HT-29 (cell line): ENCODE measurements at regions not wholly inside any gene's neighbourhood (a gene's known extent, or its start where the extent isn't known, plus 50 kb on each side); places are given as distances from the start of the nearest gene placed in this dataset.

Source experiments
- DNase-seq: peaks from one replicate; pipeline ENCODE4 v3.0.0-alpha.2; 2015; ENCODE audit warnings: low spot score

DNA sequence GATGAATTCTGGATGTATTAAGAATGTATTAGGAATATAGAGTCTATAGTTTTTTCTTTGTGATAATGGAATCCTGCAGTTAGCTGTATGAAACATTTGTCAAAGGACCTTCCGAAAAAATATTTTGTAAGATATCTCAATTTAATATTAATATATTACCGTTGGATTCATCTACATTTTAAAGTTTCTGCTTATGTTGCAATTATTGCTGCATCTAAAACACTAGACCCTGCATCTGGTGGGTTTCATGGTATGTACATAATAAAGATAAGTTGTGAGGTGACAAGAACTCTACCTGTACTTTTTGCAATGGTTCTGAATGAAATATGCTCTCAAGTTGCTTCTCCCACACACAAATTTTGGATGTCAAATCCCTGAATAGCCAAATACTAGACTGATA is 565.9 kb upstream of the FBXO33 start:
- DNase-seq: no peak

DNA sequence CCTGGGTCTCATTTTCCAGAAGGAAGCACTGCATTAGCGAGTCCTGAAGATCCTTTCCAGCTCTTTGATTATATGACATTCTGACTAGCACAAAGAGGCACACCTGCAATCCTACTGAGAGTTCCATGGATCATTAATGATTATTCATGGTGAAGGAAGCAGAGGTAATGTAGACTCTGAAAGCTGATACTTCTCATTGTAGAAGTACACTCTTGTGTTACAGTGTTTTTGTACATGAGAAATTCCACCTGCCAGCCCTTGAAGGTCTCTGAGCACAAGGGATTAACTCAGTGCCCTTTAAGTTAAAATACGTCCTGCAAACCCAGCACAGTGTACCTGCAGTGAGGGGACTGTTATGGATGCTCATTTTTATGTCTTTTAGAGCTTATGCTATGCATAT is 558.8 kb upstream of the FBXO33 start:
- no peak for DNase-seq

DNA sequence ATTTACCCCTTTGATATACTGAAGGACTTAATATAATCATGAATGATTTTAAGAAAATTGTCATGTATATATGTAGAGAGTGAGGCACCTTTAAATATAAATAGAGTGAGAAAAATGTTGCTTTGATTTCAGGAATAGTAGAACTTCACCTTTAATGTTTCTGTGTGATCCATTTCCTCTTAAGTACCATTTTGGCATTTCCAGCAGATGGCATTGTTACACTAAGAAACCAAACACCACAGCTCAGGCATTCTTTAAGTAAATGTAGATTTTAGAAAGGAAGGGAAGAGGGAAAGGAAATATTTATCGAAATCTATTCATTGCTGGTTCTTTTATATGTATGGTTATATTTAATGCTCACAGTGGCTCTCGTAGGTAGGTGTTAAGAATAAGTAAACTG is 556.7 kb upstream of the FBXO33 start:
- DNase-seq: peak; percentile 38

DNA sequence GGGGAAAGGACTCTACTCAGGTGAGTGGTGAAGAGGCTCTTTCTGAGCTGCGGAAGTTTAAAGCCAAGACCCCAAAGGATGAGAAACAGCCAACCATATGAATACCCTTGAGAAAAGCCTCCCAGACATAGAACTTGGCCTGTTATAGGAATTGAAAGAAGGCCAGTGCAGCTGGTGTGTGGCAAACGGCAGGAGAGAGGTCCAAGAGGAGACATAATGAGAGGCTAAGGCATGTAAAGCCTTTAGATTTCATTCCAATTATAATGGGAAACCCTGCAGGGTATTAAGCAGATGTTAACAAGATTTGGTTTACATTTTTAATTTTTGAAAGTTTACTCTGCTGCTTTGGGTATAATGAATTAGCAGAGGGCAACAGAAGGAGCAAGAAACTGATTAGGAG is 552.1 kb upstream of the FBXO33 start:
- no peak for DNase-seq

DNA sequence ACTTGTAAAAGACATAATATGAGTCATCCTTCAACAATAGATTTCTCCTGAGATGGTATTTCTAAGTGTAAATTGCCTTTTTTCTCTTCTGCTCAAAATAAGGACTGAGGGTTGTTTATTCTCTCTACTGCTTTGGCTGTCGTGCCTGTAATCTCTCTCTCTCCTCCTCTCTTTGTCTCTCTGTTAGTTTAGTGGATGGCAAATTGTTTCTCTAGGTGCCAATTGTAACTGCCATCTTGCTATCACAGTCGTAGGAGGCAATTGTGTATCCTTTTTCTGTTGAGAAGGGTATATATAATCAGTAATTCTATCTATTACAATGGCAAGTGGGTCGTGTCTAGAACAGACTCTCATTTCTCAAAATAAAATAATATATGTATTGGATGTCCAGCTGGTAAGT is 545.0 kb upstream of the FBXO33 start:
- DNase-seq: no peak

DNA sequence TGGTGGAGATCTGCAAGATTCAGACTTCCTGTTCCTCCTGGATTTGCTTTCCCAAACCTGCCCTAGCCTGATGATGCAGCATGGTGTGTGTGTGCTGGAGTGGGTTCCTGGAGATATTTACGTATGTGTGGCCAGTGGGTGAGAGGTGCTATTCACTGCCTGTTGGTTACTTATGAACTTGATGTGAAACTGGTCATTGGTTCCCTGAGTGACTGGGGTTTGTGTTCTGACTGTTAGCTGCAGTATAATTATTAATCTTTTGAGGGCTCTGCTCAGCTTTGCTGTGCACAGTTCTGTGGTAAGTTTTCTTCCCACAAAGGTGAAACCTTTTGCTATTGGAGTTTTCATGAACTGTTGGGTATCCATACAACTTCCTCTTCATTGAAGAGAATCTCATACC is 541.8 kb upstream of the FBXO33 start:
- no peak for DNase-seq

- DNase-seq: no peak
Measured at GRCh38 chr14:39972704-39973103, 540.5 kb upstream of the FBXO33 start.

DNA sequence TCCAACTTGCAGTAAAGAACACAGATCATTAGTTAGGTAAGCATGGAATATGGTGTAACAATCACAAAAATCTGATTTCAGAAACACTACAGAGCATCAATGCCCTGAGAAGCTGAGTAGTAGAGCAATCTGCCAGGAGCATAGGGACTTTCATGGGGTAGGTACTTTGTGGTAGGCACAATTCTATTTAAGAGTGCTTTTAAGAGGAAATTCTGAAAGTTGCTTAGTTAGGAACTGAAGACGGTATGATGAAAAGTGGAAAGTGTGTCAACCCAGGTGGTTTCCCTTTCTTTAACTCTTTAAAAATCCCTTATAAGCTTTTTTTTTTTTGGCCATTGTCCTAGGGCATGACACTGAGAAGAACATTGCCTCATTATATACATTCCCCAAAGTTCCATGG is 535.7 kb upstream of the FBXO33 start:
- no peak for DNase-seq

- DNase-seq: no peak
Measured at GRCh38 chr14:39957987-39958386, 525.8 kb upstream of the FBXO33 start.

- DNase-seq: no peak
Measured at GRCh38 chr14:39957290-39957689, 525.1 kb upstream of the FBXO33 start.

GRCh38 chr14:39956372-39956771 is 524.1 kb upstream of the FBXO33 start:
- no peak for DNase-seq

DNA sequence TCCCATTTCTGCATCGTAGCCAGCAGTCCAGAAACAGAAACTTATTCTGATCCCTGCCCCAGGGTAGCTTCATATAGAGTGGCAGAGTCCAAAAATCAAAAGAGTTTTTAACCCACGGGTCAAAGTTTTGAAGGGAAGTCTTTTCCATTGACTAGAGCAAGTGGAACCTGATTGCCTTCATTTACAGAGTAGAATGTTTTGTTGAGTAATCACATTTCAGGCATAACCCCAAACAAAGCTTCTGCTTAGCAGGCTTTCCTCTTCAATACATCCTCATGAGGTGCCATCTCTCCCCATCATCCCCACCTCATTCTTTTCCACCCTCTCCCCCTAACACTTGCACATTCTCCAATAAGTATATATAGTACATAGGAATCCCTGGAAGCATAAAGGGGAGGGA is 516.0 kb upstream of the FBXO33 start:
- DNase-seq: no peak

- no peak for DNase-seq
Measured at GRCh38 chr14:39946807-39947206, 514.6 kb upstream of the FBXO33 start.

DNA sequence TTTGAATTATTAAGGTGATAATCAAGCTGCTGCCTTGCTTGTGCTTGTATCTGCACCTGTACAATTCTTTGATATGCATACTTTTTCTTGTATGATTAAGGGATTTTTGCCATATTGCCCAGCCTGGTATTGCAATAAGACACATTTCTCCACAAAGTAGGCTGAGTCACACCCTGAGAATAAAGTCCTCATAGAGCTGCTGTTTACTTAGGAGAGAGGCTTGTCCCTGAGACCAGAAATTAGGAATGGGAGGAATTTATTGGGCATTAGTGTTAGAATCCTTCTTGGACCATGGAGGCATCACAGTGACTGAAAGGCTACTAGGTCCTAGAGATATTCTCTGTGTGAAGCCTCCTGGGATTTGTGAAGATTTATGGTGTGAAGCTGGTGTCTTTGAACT is 506.8 kb upstream of the FBXO33 start:
- no peak for DNase-seq

DNA sequence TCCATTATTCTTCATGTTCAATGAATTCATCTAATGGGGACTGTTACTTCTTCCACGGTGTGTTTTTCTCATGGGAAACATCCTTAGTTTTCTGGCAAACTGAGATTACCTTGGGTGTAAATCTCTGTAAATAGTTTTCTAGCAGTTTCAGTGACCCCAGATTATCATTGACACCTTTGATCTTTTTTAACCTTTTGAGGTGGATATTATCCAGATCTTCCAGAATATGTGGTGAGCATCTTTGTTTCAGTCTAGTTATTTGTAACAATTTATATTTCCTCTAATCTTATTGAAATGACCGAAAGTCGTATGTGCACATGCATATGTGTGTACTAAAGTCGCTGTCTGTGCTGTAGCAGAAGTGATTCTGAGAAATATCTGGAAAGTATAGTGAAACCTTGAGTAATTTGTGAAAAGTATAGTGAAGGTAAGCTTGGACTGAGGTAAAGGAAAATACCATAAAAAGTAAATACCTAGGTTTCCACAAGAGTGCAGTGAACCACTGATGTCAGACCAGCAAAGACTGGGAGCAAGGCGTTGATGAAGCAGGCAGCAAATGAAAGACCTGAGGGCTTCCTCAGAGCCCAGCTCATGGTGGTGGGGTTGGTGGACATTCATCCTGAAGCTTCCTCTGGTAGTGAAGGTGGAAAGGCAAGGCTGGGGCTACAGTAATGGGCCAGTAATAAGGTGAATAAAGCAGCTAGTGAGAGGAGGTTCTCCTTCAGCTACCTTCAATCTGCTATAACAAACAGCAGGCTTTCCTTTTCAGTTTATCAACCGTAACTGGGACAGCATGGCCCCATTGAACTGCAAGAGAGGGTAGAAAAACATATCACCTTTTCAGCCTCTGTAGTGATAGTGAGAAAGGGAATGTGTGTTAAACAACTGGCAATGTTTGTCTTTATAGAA is 480.2 kb upstream of the FBXO33 start:
- no peak for DNase-seq

- no peak for DNase-seq
Measured at GRCh38 chr14:39897657-39898056, 465.4 kb upstream of the FBXO33 start.

GRCh38 chr14:39890026-39890425 is 457.8 kb upstream of the FBXO33 start:
- no peak for DNase-seq

DNA sequence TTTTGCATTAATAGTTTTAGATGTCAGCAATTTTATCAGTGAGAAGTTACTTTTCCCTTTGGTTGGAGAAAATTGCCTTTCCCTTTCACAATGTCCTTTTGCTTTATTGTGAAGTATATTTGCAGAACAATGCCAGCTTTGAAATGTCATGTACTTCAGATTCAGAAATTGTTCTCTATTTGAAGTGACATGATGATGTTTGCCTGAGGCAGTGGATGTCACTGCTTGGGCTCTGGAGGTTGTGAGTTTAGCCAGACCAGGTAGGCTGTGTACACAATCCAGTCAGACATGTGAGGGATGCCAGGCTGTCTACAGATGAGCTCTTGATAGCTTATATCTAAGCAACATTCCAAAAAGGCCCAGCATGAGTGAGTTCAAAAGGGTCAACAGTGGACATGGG is 451.9 kb upstream of the FBXO33 start:
- no peak for DNase-seq

DNA sequence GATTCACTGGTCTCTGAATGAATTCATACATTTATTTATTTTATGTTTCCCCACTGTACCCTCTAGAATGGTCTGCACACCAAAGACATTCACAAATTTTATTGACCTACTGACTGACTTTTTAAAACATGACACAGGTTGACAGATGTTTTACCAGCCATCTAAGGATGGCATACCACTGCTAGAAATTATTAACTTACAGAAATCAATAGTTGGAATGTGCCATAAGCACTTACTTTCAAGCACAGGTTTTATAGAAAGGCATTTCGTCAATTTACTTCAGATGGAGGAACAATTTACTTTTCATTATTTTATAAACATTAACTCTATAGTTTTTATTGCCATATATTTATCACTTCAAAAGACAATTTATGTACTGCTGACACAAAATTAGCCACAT is 448.7 kb upstream of the FBXO33 start:
- DNase-seq: no peak

GRCh38 chr14:39880106-39880695 is 448.0 kb upstream of the FBXO33 start:
- no peak for DNase-seq

- no peak for DNase-seq
Measured at GRCh38 chr14:39877577-39878190, 445.5 kb upstream of the FBXO33 start.

DNA sequence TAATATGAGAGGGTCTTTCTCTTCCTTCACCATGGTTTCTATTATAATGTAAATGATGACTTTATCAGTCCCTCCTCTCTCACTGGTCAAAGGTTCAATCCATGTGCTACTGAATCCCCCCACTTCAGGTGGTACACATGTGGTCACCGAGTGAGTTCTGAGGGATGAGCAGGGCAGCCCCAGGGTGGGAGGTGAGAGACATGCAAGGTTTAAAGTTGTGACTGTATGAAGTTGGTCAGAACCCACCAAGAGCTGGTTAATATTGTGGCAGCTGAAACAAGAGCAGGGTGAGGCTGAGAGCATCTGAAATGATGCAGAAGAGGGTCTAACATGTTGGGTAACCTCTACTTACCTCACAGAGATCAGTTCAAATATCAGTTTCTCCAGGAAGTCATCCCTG is 444.7 kb upstream of the FBXO33 start:
- DNase-seq: no peak

DNA sequence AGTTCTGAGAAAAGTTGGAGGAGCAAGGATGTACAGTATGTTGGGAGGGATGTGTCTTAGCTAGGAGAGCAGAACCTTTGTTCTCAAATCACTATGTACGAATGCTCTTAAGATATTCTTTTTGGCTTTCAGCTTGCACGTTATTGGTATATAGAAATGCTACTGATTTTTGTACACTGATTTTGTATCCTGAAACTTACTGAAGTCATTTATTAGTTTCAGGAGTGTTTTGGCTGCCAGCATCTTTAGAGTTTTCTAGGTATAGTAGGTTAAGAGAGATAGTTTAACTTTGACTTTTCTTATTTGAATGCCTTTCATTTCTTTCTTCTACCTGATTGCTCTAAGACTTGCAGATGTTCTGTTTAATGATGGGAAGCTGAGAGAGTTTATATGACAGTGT is 442.8 kb upstream of the FBXO33 start:
- DNase-seq: no peak
